22Rv1 (cell line): ENCODE measurements at regions not wholly inside any gene's neighbourhood (a gene's known extent, or its start where the extent isn't known, plus 50 kb on each side); places are given as distances from the start of the nearest gene placed in this dataset.

Source experiments
- ZFX ChIP-seq: fragments of 450-650 bp; IDR thresholded peaks from 2 replicates; pipeline ENCODE4 v1.6.1; 2017; ENCODE audit warnings: antibody characterized with exemption, borderline replicate concordance
- TF ChIP-seq, protein P1 (sequence below): fragments of 450-650 bp; IDR thresholded peaks from 2 replicates; pipeline ENCODE4 v1.5.1; 2017; ENCODE audit warnings: mild to moderate bottlenecking

DNA sequence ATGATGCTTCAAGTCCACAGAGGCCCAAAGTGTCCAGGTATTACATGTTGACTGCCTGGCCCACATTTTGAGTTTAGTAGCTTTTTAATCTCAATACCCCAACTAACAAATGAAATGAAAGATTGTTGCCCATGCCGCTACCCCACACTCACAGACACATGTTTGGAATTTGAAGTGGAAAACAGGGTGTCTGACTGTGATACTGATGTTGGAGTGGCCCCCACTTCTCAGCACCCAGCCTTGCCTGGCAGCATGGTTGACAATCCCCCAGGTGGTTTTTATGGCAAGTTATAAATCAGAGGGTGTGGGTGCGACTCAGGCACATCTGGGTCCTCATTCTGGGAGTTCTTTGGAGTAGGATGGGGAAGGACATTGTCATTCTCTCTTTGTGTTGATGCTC, 314.7 kb upstream of the ZNF32 start:
- TF ChIP-seq, protein P1, sequence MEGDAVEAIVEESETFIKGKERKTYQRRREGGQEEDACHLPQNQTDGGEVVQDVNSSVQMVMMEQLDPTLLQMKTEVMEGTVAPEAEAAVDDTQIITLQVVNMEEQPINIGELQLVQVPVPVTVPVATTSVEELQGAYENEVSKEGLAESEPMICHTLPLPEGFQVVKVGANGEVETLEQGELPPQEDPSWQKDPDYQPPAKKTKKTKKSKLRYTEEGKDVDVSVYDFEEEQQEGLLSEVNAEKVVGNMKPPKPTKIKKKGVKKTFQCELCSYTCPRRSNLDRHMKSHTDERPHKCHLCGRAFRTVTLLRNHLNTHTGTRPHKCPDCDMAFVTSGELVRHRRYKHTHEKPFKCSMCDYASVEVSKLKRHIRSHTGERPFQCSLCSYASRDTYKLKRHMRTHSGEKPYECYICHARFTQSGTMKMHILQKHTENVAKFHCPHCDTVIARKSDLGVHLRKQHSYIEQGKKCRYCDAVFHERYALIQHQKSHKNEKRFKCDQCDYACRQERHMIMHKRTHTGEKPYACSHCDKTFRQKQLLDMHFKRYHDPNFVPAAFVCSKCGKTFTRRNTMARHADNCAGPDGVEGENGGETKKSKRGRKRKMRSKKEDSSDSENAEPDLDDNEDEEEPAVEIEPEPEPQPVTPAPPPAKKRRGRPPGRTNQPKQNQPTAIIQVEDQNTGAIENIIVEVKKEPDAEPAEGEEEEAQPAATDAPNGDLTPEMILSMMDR, result no peak
- TF ChIP-seq ZFX, result no peak
